Loucy (cell line): ENCODE measurements at regions not wholly inside any gene's neighbourhood (a gene's known extent, or its start where the extent isn't known, plus 50 kb on each side); places are given as distances from the start of the nearest gene placed in this dataset.

Source experiments
- H2AFZ ChIP-seq: fragments of 200-600 bp; sonication (generic); 2 replicates; pipeline ENCODE4 v1.6.0; 2016; ENCODE audit warnings: antibody characterized with exemption, mild to moderate bottlenecking, low read length, moderate library complexity
- H3F3A ChIP-seq: fragments of 200-600 bp; 2 replicates; pipeline ENCODE4 v1.6.0; 2016; ENCODE audit warnings: antibody characterized with exemption, low read depth, mild to moderate bottlenecking
- H3K27me3 ChIP-seq: fragments of 200-600 bp; sonication (generic); 2 replicates; pipeline ENCODE4 v1.6.1; 2014; ENCODE audit warnings: low read length, mild to moderate bottlenecking; ENCODE audit not compliant: insufficient read depth, poor library complexity, severe bottlenecking
- H3K36me3 ChIP-seq: fragments of 200-600 bp; sonication (generic); 2 replicates; pipeline ENCODE4 v1.6.1; 2016; ENCODE audit warnings: low read length; ENCODE audit not compliant: insufficient read depth
- H3K4me1 ChIP-seq: fragments of 200-600 bp; sonication (generic); 2 replicates; pipeline ENCODE4 v1.5.1; 2014; ENCODE audit warnings: low read length, mild to moderate bottlenecking; ENCODE audit not compliant: insufficient read depth, poor library complexity, severe bottlenecking
- H3K4me2 ChIP-seq: fragments of 200-600 bp; sonication (generic); 2 replicates; pipeline ENCODE4 v1.6.0; 2014; ENCODE audit warnings: antibody characterized with exemption, low read length, low read depth, mild to moderate bottlenecking; ENCODE audit not compliant: poor library complexity, severe bottlenecking
- H3K4me3 ChIP-seq: fragments of 200-600 bp; sonication (generic); 2 replicates; pipeline ENCODE4 v1.5.1; 2014; ENCODE audit warnings: low read length, mild to moderate bottlenecking, mixed read lengths; ENCODE audit not compliant: poor library complexity, severe bottlenecking
- H3K79me2 ChIP-seq: fragments of 200-600 bp; sonication (generic); 2 replicates; pipeline ENCODE4 v1.6.1; 2014; ENCODE audit warnings: low read length; ENCODE audit not compliant: insufficient read depth
- H3K9ac ChIP-seq: fragments of 200-600 bp; sonication (generic); 2 replicates; pipeline ENCODE4 v1.6.0; 2014; ENCODE audit warnings: mild to moderate bottlenecking, low read depth, low read length, moderate library complexity; ENCODE audit not compliant: poor library complexity, severe bottlenecking
- H3K9me2 ChIP-seq: fragments of 200-600 bp; sonication (generic); replicated peaks from 2 replicates; pipeline ENCODE4 v1.6.1; 2016; ENCODE audit warnings: low read depth, low read length, mixed read lengths
- H3K9me3 ChIP-seq: fragments of 200-600 bp; sonication (generic); 2 replicates; pipeline ENCODE4 v1.6.1; 2014; ENCODE audit warnings: mild to moderate bottlenecking, antibody characterized with exemption, low read length, low read depth; ENCODE audit not compliant: insufficient read depth
- H4K20me1 ChIP-seq: fragments of 200-600 bp; sonication (generic); 2 replicates; pipeline ENCODE4 v1.6.0; 2014; ENCODE audit warnings: antibody characterized with exemption, low read length, mild to moderate bottlenecking; ENCODE audit not compliant: insufficient read depth, poor library complexity, severe bottlenecking
- EZH2phosphoT487 ChIP-seq: fragments of 200-600 bp; IDR thresholded peaks from 2 replicates; pipeline ENCODE4 v1.6.1; 2018; ENCODE audit warnings: antibody characterized with exemption, mild to moderate bottlenecking, moderate library complexity, borderline replicate concordance
- TF ChIP-seq, protein P1 (sequence below): fragments of 200-600 bp; sonication (generic); conservative IDR thresholded peaks from 2 replicates; pipeline ENCODE4 v1.5.1; 2014; ENCODE audit warnings: mild to moderate bottlenecking, antibody characterized with exemption, low read length

DNA sequence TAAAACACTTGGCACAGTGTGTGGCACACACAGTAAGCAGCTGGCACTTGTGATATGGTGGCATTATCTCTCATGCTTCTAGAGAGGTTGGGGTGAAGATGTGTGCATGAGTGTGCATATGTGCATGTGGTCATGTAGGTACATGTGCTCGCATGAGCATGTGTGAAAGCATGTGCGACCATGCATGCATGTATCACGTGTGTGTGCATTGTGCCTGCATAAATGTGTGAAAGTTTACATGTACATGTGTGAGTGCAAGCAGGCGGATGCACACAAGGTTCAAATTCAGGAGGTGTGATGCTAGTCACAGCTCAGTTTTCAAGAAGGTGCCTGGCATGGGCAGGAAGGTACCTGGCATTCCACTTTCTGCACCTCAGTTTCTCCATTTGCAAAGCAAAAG lies 59.0 kb upstream of the UQCRFS1 start:
- no peak overlapping the region for H3K4me2 ChIP-seq
- TF ChIP-seq, protein P1, sequence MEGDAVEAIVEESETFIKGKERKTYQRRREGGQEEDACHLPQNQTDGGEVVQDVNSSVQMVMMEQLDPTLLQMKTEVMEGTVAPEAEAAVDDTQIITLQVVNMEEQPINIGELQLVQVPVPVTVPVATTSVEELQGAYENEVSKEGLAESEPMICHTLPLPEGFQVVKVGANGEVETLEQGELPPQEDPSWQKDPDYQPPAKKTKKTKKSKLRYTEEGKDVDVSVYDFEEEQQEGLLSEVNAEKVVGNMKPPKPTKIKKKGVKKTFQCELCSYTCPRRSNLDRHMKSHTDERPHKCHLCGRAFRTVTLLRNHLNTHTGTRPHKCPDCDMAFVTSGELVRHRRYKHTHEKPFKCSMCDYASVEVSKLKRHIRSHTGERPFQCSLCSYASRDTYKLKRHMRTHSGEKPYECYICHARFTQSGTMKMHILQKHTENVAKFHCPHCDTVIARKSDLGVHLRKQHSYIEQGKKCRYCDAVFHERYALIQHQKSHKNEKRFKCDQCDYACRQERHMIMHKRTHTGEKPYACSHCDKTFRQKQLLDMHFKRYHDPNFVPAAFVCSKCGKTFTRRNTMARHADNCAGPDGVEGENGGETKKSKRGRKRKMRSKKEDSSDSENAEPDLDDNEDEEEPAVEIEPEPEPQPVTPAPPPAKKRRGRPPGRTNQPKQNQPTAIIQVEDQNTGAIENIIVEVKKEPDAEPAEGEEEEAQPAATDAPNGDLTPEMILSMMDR, result no peak
- no peak for TF ChIP-seq EZH2phosphoT487

DNA sequence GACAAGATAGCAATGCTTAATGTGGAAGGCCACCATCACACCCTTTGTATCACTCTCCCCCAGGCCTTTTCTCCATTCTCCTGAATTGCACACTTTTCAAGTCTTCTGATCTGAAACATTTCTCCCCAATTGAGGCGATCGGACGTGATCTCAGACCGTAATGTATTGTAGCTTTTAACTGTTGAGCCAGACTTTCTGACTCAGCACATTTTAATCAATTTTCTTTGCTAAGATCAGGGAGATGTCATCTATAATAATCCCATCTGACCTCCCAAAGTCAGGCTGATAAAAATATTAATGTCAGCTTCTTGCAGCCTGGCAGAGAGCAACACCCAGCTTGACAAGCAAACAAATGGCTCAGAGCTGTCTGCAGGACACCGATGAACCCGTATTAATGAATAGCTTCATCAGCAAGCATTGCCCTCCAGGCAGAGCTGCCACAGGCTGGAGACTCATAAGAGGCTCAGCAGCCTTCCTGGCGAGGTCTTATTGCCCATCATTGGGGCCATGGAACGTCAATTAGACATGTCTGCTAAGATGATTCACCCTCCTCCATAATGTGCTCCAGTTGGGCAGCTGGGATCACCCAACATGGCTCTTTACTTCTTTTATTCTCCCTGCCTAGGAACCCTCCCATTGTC lies 60.2 kb upstream of the UQCRFS1 start:
- H3K4me1 ChIP-seq, result no peaks in the 10 kb centered on the region
- H2AFZ ChIP-seq, result no peak overlapping the region
- H3K9ac ChIP-seq, result no peak overlapping the region
- H3K9me3 ChIP-seq, result 0 out of 2 replicates have a peak, but pooled peaks cover 3% of the 10 kb centered on the region
- H3K9me2 ChIP-seq, result no peaks in the 10 kb centered on the region
- no peaks in the 10 kb centered on the region for H3K27me3 ChIP-seq
- H3K36me3 ChIP-seq, result no peaks in the 10 kb centered on the region
- H3F3A ChIP-seq, result no peaks in the 10 kb centered on the region
- H3K4me2 ChIP-seq, result no peak overlapping the region
- no peak overlapping the region for H3K4me3 ChIP-seq
- no peaks in the 10 kb centered on the region for H3K79me2 ChIP-seq
- TF ChIP-seq EZH2phosphoT487, result no peak
- TF ChIP-seq, protein P1, result no peak
- no peaks in the 10 kb centered on the region for H4K20me1 ChIP-seq

More for the DNA sequence above, 59.0 kb upstream of the UQCRFS1 start:
- Histone ChIP-seq H3F3A (no peaks in the 10 kb centered on the region), H4K20me1 (no peaks in the 10 kb centered on the region), H3K4me3 (no peak overlapping the region), H3K36me3 (no peaks in the 10 kb centered on the region), H2AFZ (no peak overlapping the region), H3K9ac (no peak overlapping the region), H3K79me2 (no peaks in the 10 kb centered on the region), H3K9me2 (no peaks in the 10 kb centered on the region), H3K27me3 (no peaks in the 10 kb centered on the region), H3K9me3 (0 out of 2 replicates have a peak, but pooled peaks cover 3% of the 10 kb centered on the region), H3K4me1 (no peaks in the 10 kb centered on the region)

DNA sequence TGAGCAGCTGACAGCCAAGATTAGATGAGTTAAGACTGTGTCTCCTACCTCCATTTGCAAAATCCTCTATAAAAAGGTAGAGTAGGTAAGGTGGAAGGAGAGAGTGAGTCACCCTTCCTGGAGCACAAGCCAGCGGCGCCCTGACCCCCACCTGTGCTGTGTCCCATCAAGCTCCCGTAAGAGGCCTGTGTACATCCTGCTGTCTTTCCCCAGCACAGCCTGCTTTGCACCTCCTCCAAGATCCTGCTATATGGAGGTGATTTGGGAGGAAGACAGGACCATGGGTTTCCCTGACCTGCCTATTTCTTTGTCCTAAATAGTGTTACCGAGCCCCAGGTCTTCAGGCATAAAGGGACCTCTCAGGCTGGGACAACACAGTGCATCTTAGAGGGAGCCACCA lies 62.3 kb upstream of the UQCRFS1 start:
- no peaks in the 10 kb centered on the region for H3F3A ChIP-seq
- no peaks in the 10 kb centered on the region for H3K4me1 ChIP-seq
- 0 out of 2 replicates have a peak, but pooled peaks cover 3% of the 10 kb centered on the region for H3K9me3 ChIP-seq
- H3K9ac ChIP-seq, result no peak overlapping the region
- H4K20me1 ChIP-seq, result no peaks in the 10 kb centered on the region
- TF ChIP-seq, protein P1, result no peak
- TF ChIP-seq EZH2phosphoT487, result no peak
- no peaks in the 10 kb centered on the region for H3K36me3 ChIP-seq
- H3K9me2 ChIP-seq, result no peaks in the 10 kb centered on the region
- H3K4me2 ChIP-seq, result no peak overlapping the region
- no peak overlapping the region for H2AFZ ChIP-seq
- H3K79me2 ChIP-seq, result no peaks in the 10 kb centered on the region
- H3K4me3 ChIP-seq, result no peak overlapping the region
- H3K27me3 ChIP-seq, result no peaks in the 10 kb centered on the region
